Panc1 (cell line): ENCODE measurements at regions not wholly inside any gene's neighbourhood (a gene's known extent, or its start where the extent isn't known, plus 50 kb on each side); places are given as distances from the start of the nearest gene placed in this dataset.

Source experiments
- ATAC-seq: fragments of 200-7000 bp; cut with Tn5 transposase; 2 replicates; pipeline ENCODE4 v1.9.1; 2020; ENCODE audit warnings: mild to moderate bottlenecking, moderate library complexity
- BruUV-seq: library from RNA; stranded (reverse); fragments of 400-500 nt; replicated peaks from 2 replicates; lab custom pipeline; 2021; lab: Mats Ljungman, UMichigan
- CTCF ChIA-PET: fragments of 300-600 bp; sonication (Branson Sonifier 250); formaldehyde crosslinking; loops from one replicate; lab custom pipeline; 2022; ENCODE audit warnings: antibody characterized with exemption; lab: Charles Lee
- POLR2A ChIA-PET: fragments of 300-600 bp; sonication (Branson Sonifier 250); formaldehyde crosslinking; loops from one replicate; lab custom pipeline; 2022; ENCODE audit warnings: antibody characterized with exemption; lab: Charles Lee
- DNase-seq: peaks from one replicate; pipeline ENCODE4 v3.0.0-alpha.2; 2010; ENCODE audit warnings: low read depth, low spot score
- H3K27ac ChIP-seq: 2 replicates; pipeline ENCODE4 v1.5.1; 2011; ENCODE audit warnings: mild to moderate bottlenecking, low read length, inconsistent platforms
- H3K27me3 ChIP-seq: fragments of 200-500 bp; sonication (Bioruptor generic); 2 replicates; pipeline ENCODE4 v1.6.0; 2014; ENCODE audit warnings: low read length, inconsistent platforms; ENCODE audit not compliant: control insufficient read depth, insufficient read depth
- H3K36me3 ChIP-seq: fragments of 200-500 bp; sonication (Bioruptor generic); 2 replicates; pipeline ENCODE4 v1.5.1; 2014; ENCODE audit warnings: inconsistent platforms, mild to moderate bottlenecking, low read length, moderate library complexity; ENCODE audit not compliant: control insufficient read depth, insufficient read depth
- H3K4me1 ChIP-seq: 2 replicates; pipeline ENCODE4 v1.5.1; 2011; ENCODE audit warnings: inconsistent platforms, mild to moderate bottlenecking, low read length, moderate library complexity; ENCODE audit not compliant: control insufficient read depth, insufficient read depth
- H3K4me3 ChIP-seq, 2 experiments: 2 replicates each; pipeline ENCODE4 v1.5.1; 2011 to 2012; ENCODE audit warnings: low read depth in 2 of 2, low read length in 2 of 2, mild to moderate bottlenecking in 2 of 2, inconsistent platforms in 1 of 2, moderate library complexity in 1 of 2
- H3K9me3 ChIP-seq: fragments of 200-500 bp; sonication (Bioruptor generic); 2 replicates; pipeline ENCODE4 v1.5.1; 2014; ENCODE audit warnings: low read depth, mild to moderate bottlenecking, inconsistent platforms, low read length, moderate library complexity; ENCODE audit not compliant: control insufficient read depth, insufficient read depth
- CTCF ChIP-seq: fragments of 450-650 bp; IDR thresholded peaks from 2 replicates; pipeline ENCODE4 v1.5.1; 2017; ENCODE audit warnings: mild to moderate bottlenecking
- POLR2AphosphoS5 ChIP-seq: IDR thresholded peaks from 2 replicates; pipeline ENCODE4 v1.6.1; 2012; ENCODE audit warnings: mild to moderate bottlenecking, low read depth, low read length, moderate library complexity
- REST ChIP-seq, 2 experiments: IDR thresholded peaks; 2 replicates each; pipeline ENCODE4 v1.6.1; 2011 to 2012; ENCODE audit warnings: low read depth in 2 of 2, control low read depth in 1 of 2, low read length in 1 of 2, mild to moderate bottlenecking in 1 of 2, moderate library complexity in 1 of 2; ENCODE audit not compliant: insufficient read depth in 1 of 2
- SIN3A ChIP-seq: IDR thresholded peaks from 2 replicates; pipeline ENCODE4 v1.6.1; 2012; ENCODE audit warnings: low read depth, mild to moderate bottlenecking, low read length, moderate library complexity, borderline replicate concordance; ENCODE audit not compliant: insufficient read depth
- TCF7L2 ChIP-seq: IDR thresholded peaks from 2 replicates; pipeline ENCODE4 v1.6.1; 2011; ENCODE audit warnings: mild to moderate bottlenecking, low read depth, low read length, inconsistent platforms
- in situ Hi-C: cut with HindIII; loops from 2 replicates; pipeline ENCODE4 v1.10.0; 2016; ENCODE audit warnings: low sequenced_read_pairs, low pct_unique_long_range_greater_than_20kb
- intact Hi-C: fragments of 100-400 bp; cut with micrococcal nuclease; formaldehyde crosslinking; loops from one replicate; pipeline ENCODE4 v1.10.0; 2022; ENCODE audit not compliant: unreplicated experiment

- intact Hi-C loops = no loop called here
- no peaks in the 10 kb centered on the region for H3K27me3 ChIP-seq
- CTCF ChIA-PET = no interaction called here
- no peaks in the 10 kb centered on the region for H3K9me3 ChIP-seq
- DNase-seq (no peak), ATAC-seq (no peak)
- POLR2A ChIA-PET = no interaction called here
- in situ Hi-C loops = no loop called here
- H3K4me3 ChIP-seq = no peak overlapping the region
- BruUV-seq = no TSS peak
- H3K36me3 ChIP-seq = no peaks in the 10 kb centered on the region
- no peak overlapping the region for H3K27ac ChIP-seq
- H3K4me1 ChIP-seq = no peaks in the 10 kb centered on the region
- TF ChIP-seq SIN3A = no peak
- no peak for TF ChIP-seq CTCF
- TF ChIP-seq POLR2AphosphoS5 = no peak
- no peak for TF ChIP-seq TCF7L2
- no peak for TF ChIP-seq REST (IDR thresholded peaks at IDR 0.05; ENCODE audit: insufficient read depth in 1 of 2, low read depth in 2 of 2, low read length in 1 of 2)
These were observed 958.8 kb upstream of the NR2F2 start for GRCh38 chr15:95371664-95372063.

- no peak overlapping the region for H3K4me3 ChIP-seq
- H3K27ac ChIP-seq = no peak overlapping the region
- no peak for DNase-seq
- TF ChIP-seq POLR2AphosphoS5 = no peak
- no peak for TF ChIP-seq SIN3A
- no peak for TF ChIP-seq CTCF
- no peak for TF ChIP-seq REST (IDR thresholded peaks at IDR 0.05; ENCODE audit: insufficient read depth in 1 of 2, low read depth in 2 of 2, low read length in 1 of 2)
- no peak for TF ChIP-seq TCF7L2
- ChIA-PET CTCF (no interaction called here), POLR2A (no interaction called here)
- H3K9me3 ChIP-seq = no peaks in the 10 kb centered on the region
- H3K27me3 ChIP-seq = no peaks in the 10 kb centered on the region
- intact Hi-C loops = no loop called here
- ATAC-seq = no peak
- H3K36me3 ChIP-seq = no peaks in the 10 kb centered on the region
- in situ Hi-C loops = no loop called here
- no peaks in the 10 kb centered on the region for H3K4me1 ChIP-seq
- BruUV-seq = no TSS peak
These were observed 955.2 kb upstream of the NR2F2 start for GRCh38 chr15:95375281-95375680.
